OCI-LY7 (cell line): ENCODE measurements at regions not wholly inside any gene's neighbourhood (a gene's known extent, or its start where the extent isn't known, plus 50 kb on each side); places are given as distances from the start of the nearest gene placed in this dataset.

Experiments used
- BruUV-seq: library from RNA; stranded (reverse); fragments of 400-500 nt; replicated peaks from 2 replicates; lab custom pipeline; 2021; lab: Mats Ljungman, UMichigan
- CTCF ChIA-PET: fragments of 300-600 bp; sonication (Branson Sonifier 250); formaldehyde crosslinking; loops from one replicate; lab custom pipeline; 2022; ENCODE audit warnings: antibody characterized with exemption; ENCODE audit not compliant: unreplicated experiment; lab: Charles Lee
- POLR2A ChIA-PET: fragments of 300-600 bp; sonication (Branson Sonifier 250); formaldehyde crosslinking; loops from one replicate; lab custom pipeline; 2022; ENCODE audit warnings: antibody characterized with exemption; lab: Charles Lee
- DNase-seq: peaks from one replicate; pipeline ENCODE4 v3.0.0-alpha.2; 2015; ENCODE audit warnings: low spot score
- H2AFZ ChIP-seq: fragments of 200-600 bp; sonication (generic), shearing (Covaris generic); 2 replicates; pipeline ENCODE4 v1.6.1; 2014; ENCODE audit warnings: mild to moderate bottlenecking, antibody characterized with exemption, low read length, moderate library complexity
- H3K27ac ChIP-seq: fragments of 200-600 bp; sonication (generic); 2 replicates; pipeline ENCODE4 v1.5.1; 2014; ENCODE audit warnings: mixed run types, low read depth, mild to moderate bottlenecking, moderate library complexity, low read length, inconsistent platforms; ENCODE audit not compliant: poor library complexity, severe bottlenecking
- H3K36me3 ChIP-seq: fragments of 200-600 bp; sonication (generic); 2 replicates; pipeline ENCODE4 v1.6.1; 2014; ENCODE audit warnings: mild to moderate bottlenecking, antibody characterized with exemption, low read length, moderate library complexity, mixed read lengths; ENCODE audit not compliant: insufficient read depth
- H3K4me1 ChIP-seq: fragments of 200-600 bp; sonication (generic); 2 replicates; pipeline ENCODE4 v1.5.1; 2014; ENCODE audit warnings: mild to moderate bottlenecking, low read length; ENCODE audit not compliant: insufficient read depth, poor library complexity, severe bottlenecking
- H3K4me2 ChIP-seq: fragments of 200-600 bp; sonication (generic); 2 replicates; pipeline ENCODE4 v1.6.1; 2014; ENCODE audit warnings: mild to moderate bottlenecking, low read length
- H3K4me3 ChIP-seq: fragments of 200-600 bp; sonication (generic); 2 replicates; pipeline ENCODE4 v1.5.1; 2014; ENCODE audit warnings: mild to moderate bottlenecking, low read depth, low read length; ENCODE audit not compliant: poor library complexity, severe bottlenecking
- H3K79me2 ChIP-seq: fragments of 200-600 bp; sonication (generic); 2 replicates; pipeline ENCODE4 v1.6.1; 2016; ENCODE audit warnings: low read depth, mild to moderate bottlenecking, low read length, moderate library complexity, mixed read lengths; ENCODE audit not compliant: insufficient read depth
- H3K9me2 ChIP-seq: fragments of 200-600 bp; sonication (generic); 2 replicates; pipeline ENCODE4 v1.6.1; 2016; ENCODE audit warnings: mild to moderate bottlenecking, low read length, mixed read lengths; ENCODE audit not compliant: insufficient read depth
- H3K9me3 ChIP-seq: fragments of 200-600 bp; sonication (generic); 2 replicates; pipeline ENCODE4 v1.6.1; 2014; ENCODE audit warnings: mild to moderate bottlenecking, mixed run types, low read length, mixed read lengths
- H4K20me1 ChIP-seq: fragments of 200-600 bp; sonication (generic); 2 replicates; pipeline ENCODE4 v1.6.1; 2014; ENCODE audit warnings: mild to moderate bottlenecking, antibody characterized with exemption, low read length, moderate library complexity, mixed read lengths; ENCODE audit not compliant: insufficient read depth
- EZH2phosphoT487 ChIP-seq: fragments of 200-600 bp; sonication (generic); IDR thresholded peaks from 2 replicates; pipeline ENCODE4 v1.6.1; 2018; ENCODE audit warnings: low read depth, borderline replicate concordance, mild to moderate bottlenecking, mixed run types, antibody characterized with exemption, low read length, moderate library complexity, mixed read lengths
- intact Hi-C: fragments of 100-400 bp; cut with micrococcal nuclease; formaldehyde crosslinking; loops from one replicate; pipeline ENCODE4 v1.10.0; 2022; ENCODE audit not compliant: unreplicated experiment
- TF ChIP-seq, protein P1 (sequence below): fragments of 200-600 bp; sonication (generic); conservative IDR thresholded peaks from 2 replicates; pipeline ENCODE4 v1.5.1; 2014; ENCODE audit warnings: mild to moderate bottlenecking, antibody characterized with exemption, low read length, moderate library complexity, mixed read lengths

DNA sequence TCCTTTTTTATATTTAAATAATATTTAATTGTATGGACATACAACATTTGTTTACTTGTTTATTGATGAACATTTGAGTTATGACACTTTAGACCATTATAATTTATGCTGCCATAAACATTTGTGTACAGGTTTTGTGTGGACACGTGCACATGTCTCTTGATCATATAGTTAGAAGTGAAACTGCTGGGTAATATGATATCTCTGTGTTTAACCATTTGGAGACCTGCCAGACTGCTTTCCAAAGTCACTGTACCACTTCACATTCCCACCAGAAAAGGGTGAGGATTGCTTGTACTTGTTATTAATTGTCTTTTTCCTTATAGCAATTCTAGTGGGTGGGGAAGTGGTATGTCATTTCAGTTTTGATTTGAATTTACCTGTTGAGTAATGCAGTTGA is 145.6 kb upstream of the KLHL1 start:
- no peak overlapping the region for H3K4me2 ChIP-seq
- no peak overlapping the region for H3K27ac ChIP-seq
- no peaks in the 10 kb centered on the region for H3K4me1 ChIP-seq
- no peaks in the 10 kb centered on the region for H4K20me1 ChIP-seq
- CTCF ChIA-PET = no interaction called here
- H2AFZ ChIP-seq = no peak overlapping the region
- no peak for DNase-seq
- no peaks in the 10 kb centered on the region for H3K79me2 ChIP-seq
- TF ChIP-seq EZH2phosphoT487 = no peak
- TF ChIP-seq, protein P1, sequence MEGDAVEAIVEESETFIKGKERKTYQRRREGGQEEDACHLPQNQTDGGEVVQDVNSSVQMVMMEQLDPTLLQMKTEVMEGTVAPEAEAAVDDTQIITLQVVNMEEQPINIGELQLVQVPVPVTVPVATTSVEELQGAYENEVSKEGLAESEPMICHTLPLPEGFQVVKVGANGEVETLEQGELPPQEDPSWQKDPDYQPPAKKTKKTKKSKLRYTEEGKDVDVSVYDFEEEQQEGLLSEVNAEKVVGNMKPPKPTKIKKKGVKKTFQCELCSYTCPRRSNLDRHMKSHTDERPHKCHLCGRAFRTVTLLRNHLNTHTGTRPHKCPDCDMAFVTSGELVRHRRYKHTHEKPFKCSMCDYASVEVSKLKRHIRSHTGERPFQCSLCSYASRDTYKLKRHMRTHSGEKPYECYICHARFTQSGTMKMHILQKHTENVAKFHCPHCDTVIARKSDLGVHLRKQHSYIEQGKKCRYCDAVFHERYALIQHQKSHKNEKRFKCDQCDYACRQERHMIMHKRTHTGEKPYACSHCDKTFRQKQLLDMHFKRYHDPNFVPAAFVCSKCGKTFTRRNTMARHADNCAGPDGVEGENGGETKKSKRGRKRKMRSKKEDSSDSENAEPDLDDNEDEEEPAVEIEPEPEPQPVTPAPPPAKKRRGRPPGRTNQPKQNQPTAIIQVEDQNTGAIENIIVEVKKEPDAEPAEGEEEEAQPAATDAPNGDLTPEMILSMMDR = no peak
- H3K9me2 ChIP-seq = no peaks in the 10 kb centered on the region
- H3K4me3 ChIP-seq = no peak overlapping the region
- H3K9me3 ChIP-seq = no peaks in the 10 kb centered on the region
- BruUV-seq = no TSS peak
- H3K36me3 ChIP-seq = no peaks in the 10 kb centered on the region
- intact Hi-C loops = no loop called here
- POLR2A ChIA-PET = interaction anchor here (1.0 kb wide), 1 partner anchor 8 kb away, joined by 3 read pairs; no protein-coding TSS in a partner anchor

DNA sequence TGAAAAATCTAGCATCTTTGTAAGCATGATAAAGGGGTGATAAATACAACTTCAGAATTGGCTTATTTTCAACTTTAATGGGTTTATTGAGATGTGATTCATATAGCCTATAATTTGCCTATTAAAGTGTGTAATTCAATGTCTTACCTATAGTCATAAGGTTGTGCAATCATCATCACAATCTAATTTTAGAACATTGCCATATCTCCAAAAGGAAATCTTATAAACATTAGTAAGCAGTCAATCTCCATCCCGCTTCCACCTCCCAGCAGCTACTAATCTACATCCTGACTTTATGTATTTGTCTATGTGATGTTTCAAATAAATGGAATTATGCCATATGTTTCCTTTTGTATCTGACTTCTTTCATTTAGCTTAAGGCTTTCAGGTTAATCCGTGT is 145.2 kb upstream of the KLHL1 start:
- POLR2A ChIA-PET = interaction anchor here (1.0 kb wide), 1 partner anchor 8 kb away, joined by 3 read pairs; no protein-coding TSS in a partner anchor
- H3K4me3 ChIP-seq = no peak overlapping the region
- no peaks in the 10 kb centered on the region for H3K79me2 ChIP-seq
- TF ChIP-seq EZH2phosphoT487 = no peak
- TF ChIP-seq, protein P1 = no peak
- H3K4me1 ChIP-seq = no peaks in the 10 kb centered on the region
- no peak overlapping the region for H3K4me2 ChIP-seq
- no peaks in the 10 kb centered on the region for H3K9me2 ChIP-seq
- no peaks in the 10 kb centered on the region for H3K36me3 ChIP-seq
- H3K9me3 ChIP-seq = no peaks in the 10 kb centered on the region
- no peak overlapping the region for H3K27ac ChIP-seq
- H2AFZ ChIP-seq = no peak overlapping the region
- no peak for DNase-seq
- H4K20me1 ChIP-seq = no peaks in the 10 kb centered on the region
- no TSS peak for BruUV-seq
- intact Hi-C loops = no loop called here
- CTCF ChIA-PET = no interaction called here

DNA sequence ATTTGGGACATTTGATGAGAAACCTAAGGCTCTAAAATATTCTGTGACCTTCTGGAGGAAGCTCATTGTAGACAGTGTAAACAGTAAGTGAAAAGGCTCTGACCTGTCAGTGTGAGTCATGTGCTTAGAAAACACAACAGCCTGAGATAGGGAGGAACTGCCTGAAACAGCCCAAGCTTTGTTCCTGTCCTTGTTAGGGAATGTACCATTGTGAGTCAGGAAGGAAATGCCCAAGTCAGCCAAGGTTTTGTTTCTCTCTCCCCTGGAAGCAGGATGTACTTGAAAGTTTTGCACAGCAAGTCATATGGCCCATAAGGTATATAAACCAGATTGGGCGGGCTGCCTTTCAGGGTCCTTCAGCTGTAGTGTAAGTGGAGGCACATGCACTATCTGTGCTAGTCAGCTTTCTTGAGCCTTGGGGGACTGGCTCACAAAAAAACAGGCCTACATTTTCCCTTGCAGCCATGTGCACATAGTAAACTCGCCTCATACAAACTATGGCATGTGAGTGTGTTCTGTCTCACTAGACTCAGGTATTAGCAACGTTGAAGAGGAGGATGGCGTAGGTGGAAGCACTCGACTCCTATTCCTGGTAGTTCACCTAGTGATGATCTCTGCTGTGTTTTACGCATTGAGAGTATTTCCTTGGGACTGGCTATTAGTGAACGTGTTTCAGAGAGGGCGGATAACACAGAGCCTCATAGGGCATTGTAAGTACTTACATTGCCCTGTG is 141.2 kb upstream of the KLHL1 start:
- Histone ChIP-seq H3K4me2 (no peak overlapping the region), H4K20me1 (no peaks in the 10 kb centered on the region), H3K36me3 (no peaks in the 10 kb centered on the region), H3K79me2 (no peaks in the 10 kb centered on the region), H3K4me3 (no peak overlapping the region), H3K9me3 (no peaks in the 10 kb centered on the region), H2AFZ (no peak overlapping the region), H3K4me1 (no peaks in the 10 kb centered on the region), H3K9me2 (no peaks in the 10 kb centered on the region), H3K27ac (no peak overlapping the region)
- DNase-seq = no peak
- ChIA-PET POLR2A (interaction anchor here (1.0 kb wide), 1 partner anchor 11 kb away, joined by 3 read pairs; no protein-coding TSS in a partner anchor), CTCF (no interaction called here)
- intact Hi-C loops = no loop called here
- BruUV-seq = no TSS peak
- no peak for TF ChIP-seq EZH2phosphoT487
- TF ChIP-seq, protein P1 = no peak
